HS-5 (cell line): ENCODE measurements at regions not wholly inside any gene's neighbourhood (a gene's known extent, or its start where the extent isn't known, plus 50 kb on each side); places are given as distances from the start of the nearest gene placed in this dataset.
"Not testable (repeated sequence)": the region's sequence is repeated elsewhere in the genome, so short reads cannot be mapped to it uniquely, and the experiment has no call there.

Experiments used
- DNase-seq: peaks from one replicate; pipeline ENCODE4 v3.0.0-alpha.2; 2012; ENCODE audit warnings: low read depth

- no peak for DNase-seq
These were observed 65.1 kb downstream of the SPRY4 start for GRCh38 chr5:142259758-142260157.

GRCh38 chr5:142255831-142256230 is 69.0 kb downstream of the SPRY4 start:
- DNase-seq: no peak

DNA sequence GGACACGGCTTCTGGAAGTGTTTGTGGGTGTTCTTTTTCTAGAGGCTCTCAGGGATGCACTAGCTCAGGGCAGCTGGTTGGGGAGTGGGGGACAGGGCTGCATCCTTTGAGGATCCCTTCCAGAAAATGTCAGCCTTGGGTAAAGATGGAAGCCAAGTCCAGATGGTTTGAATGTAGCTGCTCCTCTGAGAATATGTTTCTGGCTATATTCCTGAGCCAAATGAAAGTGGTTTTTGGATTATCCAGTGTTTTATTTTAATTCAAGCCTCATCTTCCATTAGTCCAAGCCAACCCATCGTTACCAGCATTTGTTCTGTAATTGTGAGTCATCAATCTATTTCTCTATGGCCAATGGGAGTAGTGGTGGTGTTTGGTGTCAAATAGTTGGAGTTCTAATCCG is 70.4 kb downstream of the SPRY4 start:
- DNase-seq: no peak

GRCh38 chr5:142253938-142254337 is 70.9 kb downstream of the SPRY4 start:
- DNase-seq: no peak

GRCh38 chr5:142250119-142250518 is 74.7 kb downstream of the SPRY4 start:
- DNase-seq: no peak

- DNase-seq: no peak
These were observed 75.9 kb downstream of the SPRY4 start for GRCh38 chr5:142248853-142249462.

DNA sequence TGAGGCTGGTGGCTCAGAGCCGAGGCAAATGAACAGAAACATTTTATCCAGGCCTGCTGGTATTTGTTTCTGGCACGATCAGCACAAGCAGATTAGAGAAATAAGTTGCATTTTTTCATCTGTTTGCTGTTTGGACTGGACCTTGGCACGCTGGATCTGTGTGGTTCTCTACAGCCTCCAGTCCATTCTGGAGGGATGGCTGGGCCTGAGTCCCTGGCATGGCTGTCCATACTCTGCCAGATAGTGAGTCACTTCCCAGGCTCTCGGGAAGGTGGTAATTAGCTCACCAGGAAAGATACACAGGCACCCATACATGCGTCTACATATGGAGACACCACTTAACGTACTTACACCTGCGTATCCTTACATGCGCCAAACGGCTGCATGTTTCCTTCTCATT is 78.6 kb downstream of the SPRY4 start:
- DNase-seq: no peak

DNA sequence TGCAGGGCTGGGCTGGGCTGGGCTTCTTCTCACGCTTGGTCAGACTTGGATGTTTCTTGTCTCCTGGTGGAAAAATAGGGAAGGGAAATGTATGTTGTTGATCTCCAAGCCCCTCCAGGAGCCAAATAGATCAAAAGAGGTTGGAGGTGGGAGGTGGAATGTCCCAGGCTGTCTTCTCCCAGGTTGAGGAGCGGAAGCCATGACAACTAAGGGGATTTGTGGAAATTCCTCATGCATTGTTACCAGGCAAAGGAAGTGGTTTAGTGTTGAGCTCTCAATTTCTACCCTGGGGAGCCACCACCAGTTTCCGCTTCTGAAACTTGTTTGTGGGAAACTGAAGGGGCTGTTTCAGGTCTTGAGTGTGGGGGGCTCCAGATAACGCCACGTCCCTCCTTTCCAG is 79.0 kb downstream of the SPRY4 start:
- DNase-seq: no peak

DNA sequence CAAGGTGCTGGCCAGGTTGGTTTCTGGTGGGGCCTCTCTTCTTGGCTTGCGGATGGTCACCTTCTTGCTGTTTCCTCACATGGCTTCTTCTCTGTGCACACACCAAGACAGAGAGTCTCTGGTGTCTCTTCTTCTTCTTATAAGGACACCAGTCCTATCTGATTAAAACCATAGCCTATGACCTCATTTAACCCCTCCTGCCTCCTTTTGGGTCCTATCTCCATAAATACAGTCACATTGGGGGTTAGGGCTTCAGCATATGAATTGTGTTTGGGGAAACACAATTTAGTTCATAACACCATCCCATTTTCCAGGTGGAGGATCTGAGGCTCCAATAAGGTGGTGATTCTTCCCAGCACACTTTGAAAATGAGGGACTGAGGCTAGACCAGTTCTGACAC is 80.4 kb downstream of the SPRY4 start:
- DNase-seq: no peak

DNA sequence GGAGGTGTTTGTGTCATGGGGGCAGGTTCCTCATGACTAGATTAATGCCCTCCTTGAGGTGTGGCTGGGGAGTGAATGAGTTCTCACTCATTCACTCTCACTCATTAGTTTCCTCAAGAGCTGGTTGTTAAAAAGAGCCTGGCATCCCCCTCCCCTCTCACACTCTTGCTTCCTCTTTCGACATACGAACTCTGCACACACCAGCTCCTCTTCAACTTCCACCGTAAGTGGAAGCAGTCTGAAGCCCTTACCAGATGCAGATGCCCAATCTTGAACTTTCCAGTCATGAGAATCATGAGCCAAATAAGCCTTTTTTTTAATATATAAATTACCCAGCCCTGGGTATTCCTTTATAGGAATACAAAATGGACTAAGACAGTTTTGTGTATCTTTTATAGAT is 82.5 kb downstream of the SPRY4 start:
- no peak for DNase-seq

DNA sequence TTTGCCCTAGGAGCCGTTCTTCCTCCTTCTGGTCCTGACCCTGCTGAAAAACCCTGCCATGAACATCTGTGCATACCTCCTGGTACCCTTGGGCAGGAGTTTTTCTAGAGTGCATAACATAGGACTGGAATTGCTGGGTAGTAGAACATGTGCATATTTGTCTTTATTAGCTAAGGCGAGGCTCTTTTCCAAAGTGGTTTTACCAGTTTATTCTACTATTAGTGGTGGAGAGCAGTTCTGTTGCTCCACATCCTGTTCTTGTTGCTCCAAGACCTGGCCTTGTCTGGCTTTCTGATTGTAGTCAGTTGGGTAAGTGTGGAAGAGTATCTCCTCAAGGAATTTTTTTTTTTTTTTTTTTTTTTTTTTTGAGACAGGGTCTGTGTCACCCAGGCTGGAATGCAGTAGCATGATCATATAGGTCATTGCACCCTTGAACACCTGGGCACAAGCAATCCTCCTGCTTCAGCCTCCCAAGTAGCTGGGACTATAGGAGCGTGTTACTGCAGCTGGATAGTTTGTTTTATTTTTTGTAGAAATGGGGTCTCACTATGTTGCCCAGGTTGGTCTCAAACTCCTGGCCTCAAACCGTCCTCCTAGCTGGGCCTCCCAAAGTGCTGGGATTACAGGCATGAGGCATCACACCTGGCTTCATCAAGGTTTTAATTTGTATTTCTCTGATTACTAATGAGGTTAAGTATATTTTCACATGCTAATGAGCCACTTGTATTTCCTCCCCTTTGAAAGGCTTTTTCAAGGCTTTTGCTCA is 85.2 kb downstream of the SPRY4 start:
- no peak for DNase-seq

GRCh38 chr5:142237707-142238106 is 87.1 kb downstream of the SPRY4 start:
- no peak for DNase-seq

- DNase-seq: not testable (repeated sequence)
These were observed 88.0 kb downstream of the SPRY4 start for GRCh38 chr5:142236673-142237290.

DNA sequence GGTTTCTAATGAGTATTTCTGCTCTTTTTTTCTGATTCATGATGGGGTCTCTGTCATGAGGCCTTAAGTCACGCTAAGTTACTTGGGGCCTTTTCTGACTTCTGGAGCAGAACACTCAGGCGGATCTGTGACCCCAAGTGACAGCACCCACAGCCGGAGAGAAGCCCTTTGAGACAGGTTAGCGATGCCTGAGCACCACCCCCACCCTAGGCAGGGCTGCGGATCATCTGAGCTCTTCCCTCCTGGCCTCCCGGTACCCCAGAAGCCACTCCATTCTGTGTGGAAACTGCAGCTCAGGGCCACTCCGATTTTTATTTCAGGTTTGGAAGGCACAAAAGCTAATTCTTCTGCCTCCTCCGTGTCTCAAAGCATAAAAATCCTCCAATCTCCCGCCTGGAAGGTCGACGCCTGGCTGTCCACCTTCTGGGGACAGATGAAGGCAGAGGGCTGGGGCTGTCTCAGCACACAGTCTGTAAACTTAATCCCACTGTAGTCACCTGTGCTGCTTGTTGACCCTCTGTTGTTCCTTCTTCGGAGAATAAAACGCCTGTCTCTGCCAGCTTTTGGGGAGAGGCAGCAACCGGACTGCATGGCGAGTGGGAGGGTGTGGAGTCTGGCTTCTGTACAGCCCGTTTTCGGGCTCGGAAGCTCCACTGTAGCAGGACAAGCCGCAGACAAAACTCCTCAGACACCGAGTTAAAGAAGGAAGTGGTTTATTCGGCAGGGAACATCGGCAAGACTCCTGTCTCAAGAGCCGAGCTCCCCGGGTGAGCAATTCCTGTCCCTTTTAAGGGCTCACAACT is 88.8 kb downstream of the SPRY4 start:
- no peak for DNase-seq

DNA sequence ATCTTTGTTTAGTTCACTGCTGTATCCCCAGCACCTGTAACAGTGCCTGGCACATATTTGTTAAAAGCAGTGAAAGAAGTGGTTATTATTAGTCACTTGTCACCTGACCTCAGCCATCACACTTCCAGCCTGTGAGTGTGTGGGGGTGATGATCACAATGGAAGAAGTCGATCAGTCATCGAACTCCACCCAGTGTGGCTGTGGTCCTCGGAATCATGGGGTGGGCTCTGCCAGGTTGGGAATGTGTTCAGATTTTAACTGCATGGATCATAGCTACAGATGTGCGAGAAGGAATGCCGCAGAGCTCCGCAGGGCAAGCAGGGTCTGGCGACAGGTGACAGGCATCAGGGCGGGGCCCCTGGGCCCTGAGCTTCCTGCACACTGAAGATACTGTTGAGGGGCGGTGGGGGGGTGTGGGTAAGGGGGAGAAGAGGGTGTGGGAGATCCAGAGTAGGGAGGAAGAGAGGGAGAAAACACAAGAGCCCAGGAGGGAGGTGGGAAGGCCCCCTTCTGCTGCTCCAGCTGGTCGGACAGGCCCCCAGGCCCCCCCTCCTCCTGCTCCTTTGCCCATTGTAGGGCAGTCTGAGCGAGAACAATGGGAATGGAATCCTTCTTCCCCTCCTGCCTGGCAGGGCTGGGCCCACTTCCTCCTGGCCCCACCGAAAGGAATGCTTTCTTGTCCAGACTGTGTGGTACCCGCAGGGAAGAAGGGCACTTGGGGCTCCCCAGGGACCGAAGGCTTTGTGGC is 89.6 kb downstream of the SPRY4 start:
- no peak for DNase-seq

DNA sequence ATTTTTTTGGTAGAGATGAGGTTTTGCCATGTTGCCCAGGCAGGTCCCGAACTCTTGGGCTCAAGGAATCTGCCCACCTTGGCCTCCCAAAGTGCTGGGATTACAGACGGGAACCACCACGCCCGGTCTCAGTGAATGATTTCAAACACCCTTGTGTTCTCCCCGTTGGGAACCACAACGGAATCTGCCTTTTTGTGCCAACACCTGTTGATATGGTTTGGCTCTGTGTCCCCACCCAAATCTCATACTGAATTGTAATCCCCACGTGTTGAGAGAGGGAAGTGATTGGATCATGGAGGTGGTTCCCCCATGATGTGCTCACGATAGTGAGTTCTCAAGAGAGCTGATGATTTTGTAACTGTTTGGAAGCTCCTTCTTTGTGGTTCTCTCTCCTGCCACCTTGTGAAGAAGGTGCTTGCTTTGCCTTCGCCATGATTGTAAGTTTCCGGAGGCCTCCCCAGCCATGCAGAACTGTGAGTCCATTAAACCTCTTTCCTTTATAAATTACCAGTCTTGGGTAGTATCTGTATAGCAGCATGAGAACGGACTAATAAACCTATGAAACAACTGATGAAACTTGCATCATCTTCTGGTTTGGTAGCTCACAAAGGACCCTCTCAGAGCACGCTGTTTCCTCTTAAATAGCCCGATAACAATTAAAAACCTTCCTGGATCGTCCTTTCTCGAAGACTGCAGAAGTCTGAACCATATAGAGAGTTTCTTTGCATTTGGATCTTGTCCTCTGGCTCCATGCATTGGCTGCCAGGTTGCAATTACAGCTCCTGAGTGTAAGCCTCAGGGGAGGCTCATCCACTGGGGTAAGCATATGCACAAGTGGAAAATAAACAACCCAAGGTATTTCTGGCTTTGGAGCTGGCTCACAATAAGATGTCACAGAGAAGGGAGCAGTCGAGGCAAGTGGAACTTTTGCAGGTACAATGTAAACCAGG is 91.5 kb downstream of the SPRY4 start:
- no peak for DNase-seq

DNA sequence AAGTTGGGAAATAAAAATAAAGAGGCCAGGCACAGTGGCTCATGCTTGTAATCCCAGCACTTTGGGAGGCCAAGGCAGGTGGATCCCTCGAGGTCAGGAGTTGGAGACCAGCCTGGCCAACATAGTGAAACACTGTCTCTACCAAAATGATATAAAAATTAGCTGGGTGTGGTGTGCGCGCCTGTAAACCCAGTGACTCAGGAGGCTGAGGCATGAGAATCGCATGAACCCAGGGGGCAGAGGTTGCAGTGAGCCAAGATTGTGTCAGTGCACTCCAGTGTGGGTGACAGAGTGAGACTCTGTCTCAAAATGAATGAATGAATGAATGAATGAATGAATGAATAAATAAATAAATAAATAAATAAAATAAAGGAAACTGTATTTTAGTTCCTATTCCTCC is 93.9 kb downstream of the SPRY4 start:
- DNase-seq: not testable (repeated sequence)

DNA sequence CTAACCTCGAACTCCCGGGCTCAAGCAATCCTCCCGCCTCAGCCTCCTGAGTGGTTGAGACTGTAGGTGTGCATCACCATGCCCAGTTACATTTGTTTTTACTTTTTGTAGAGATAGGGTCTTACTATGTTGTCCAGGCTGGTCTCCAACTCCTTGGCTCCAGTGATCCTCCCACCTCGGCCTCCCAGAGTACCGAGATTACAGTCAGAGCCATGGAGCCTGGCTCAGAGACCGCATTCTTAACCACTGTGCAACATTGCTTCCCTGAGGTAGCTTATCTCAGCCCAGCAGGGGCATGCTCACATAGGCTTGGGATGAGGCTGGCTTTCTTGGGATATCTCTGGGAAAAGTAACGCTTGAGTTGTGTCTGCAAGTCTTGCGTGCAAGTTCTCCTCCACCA is 99.7 kb downstream of the SPRY4 start:
- no peak for DNase-seq

DNA sequence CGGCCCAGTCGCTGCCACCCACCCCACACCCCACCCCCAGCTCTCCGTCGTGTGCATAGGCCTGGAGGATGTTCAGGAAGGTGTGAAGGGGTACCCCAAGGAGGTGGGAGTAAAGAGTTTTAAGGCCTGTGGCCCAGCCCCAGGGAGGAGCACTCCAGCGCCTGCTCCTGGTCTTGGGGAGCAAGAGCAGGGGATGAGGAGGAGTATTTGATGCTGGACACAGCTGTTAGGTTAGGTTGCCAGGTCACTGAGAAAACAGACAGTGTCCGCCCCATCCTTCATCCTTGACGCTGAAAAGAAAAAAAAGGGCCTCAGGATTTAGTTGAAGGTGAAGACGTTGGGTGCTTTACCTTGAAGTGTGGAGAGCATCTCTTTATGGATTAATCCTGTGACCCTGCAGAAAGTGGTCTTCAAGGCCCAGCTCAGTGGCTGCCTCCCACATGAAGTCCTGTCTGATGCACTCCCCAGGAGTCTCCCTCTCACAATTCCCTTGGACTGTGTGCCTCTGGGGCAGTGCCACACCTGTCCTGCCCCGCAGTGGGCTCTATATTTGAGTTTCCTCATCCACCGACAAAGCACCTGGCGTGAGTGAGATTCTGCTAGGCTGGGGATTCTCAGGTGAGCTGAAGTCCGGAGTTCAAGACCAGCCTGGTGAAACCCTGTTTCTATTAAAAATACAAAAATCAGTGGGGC is 101.8 kb downstream of the SPRY4 start:
- DNase-seq: no peak

GRCh38 chr5:142222225-142222865 is 102.5 kb downstream of the SPRY4 start:
- no peak for DNase-seq
